GM19438 (cell line): ENCODE measurements at regions not wholly inside any gene's neighbourhood (a gene's known extent, or its start where the extent isn't known, plus 50 kb on each side); places are given as distances from the start of the nearest gene placed in this dataset.
A peak's percentile ranks its signal among the peaks of the same experiment; 100 is the strongest.

Source experiments
- ATAC-seq: cut with Tn5 transposase; IDR thresholded peaks from one replicate; pipeline ENCODE4 v1.9.1; 2021; ENCODE audit warnings: low read depth; ENCODE audit not compliant: unreplicated experiment

- ATAC-seq = no peak
These were observed 179.2 kb upstream of the FMN2 start for GRCh38 chr1:239912471-239912870.

GRCh38 chr1:239913141-239913585 is 178.5 kb upstream of the FMN2 start:
- ATAC-seq = no peak

- no peak for ATAC-seq
These were observed 176.9 kb upstream of the FMN2 start for GRCh38 chr1:239914751-239915231.

- ATAC-seq = no peak
These were observed 173.0 kb upstream of the FMN2 start for GRCh38 chr1:239918634-239919033.

GRCh38 chr1:239920214-239920613 is 171.5 kb upstream of the FMN2 start:
- no peak for ATAC-seq

GRCh38 chr1:239922778-239923522 is 168.7 kb upstream of the FMN2 start:
- no peak for ATAC-seq

GRCh38 chr1:239924741-239925350 is 166.8 kb upstream of the FMN2 start:
- no peak for ATAC-seq

GRCh38 chr1:239926184-239926583 is 165.5 kb upstream of the FMN2 start:
- ATAC-seq = no peak

GRCh38 chr1:239929317-239929716 is 162.4 kb upstream of the FMN2 start:
- no peak for ATAC-seq

- ATAC-seq = no peak
These were observed 160.9 kb upstream of the FMN2 start for GRCh38 chr1:239930686-239931262.

GRCh38 chr1:239931341-239931740 is 160.3 kb upstream of the FMN2 start:
- no peak for ATAC-seq

- ATAC-seq = no peak
These were observed 152.1 kb upstream of the FMN2 start for GRCh38 chr1:239939602-239940001.

GRCh38 chr1:239943761-239944160 is 147.9 kb upstream of the FMN2 start:
- no peak for ATAC-seq

- ATAC-seq = no peak
These were observed 147.0 kb upstream of the FMN2 start for GRCh38 chr1:239944666-239945065.

- no peak for ATAC-seq
These were observed 143.9 kb upstream of the FMN2 start for GRCh38 chr1:239947801-239948200.

- ATAC-seq = no peak
These were observed 140.1 kb upstream of the FMN2 start for GRCh38 chr1:239951511-239952140.

GRCh38 chr1:239952348-239953308 is 139.1 kb upstream of the FMN2 start:
- peak; percentile 59 for ATAC-seq

GRCh38 chr1:239954836-239955235 is 136.8 kb upstream of the FMN2 start:
- no peak for ATAC-seq

- no peak for ATAC-seq
These were observed 136.3 kb upstream of the FMN2 start for GRCh38 chr1:239955431-239955830.

- ATAC-seq = no peak
These were observed 135.4 kb upstream of the FMN2 start for GRCh38 chr1:239956263-239956662.
